ENCODE measurements at regions not wholly inside any gene's neighbourhood (a gene's known extent, or its start where the extent isn't known, plus 50 kb on each side); places are given as distances from the start of the nearest gene placed in this dataset.

GRCh38 chr11:40027720-40028119, 1431.7 kb downstream of the LRRC4C start:
- TF ChIP-seq JUND (IDR thresholded peaks at IDR 0.05) (no peak), YY1 (IDR thresholded peaks at IDR 0.05) (no peak), TAF1 (conservative IDR thresholded peaks at IDR 0.05) (no peak), EGR1 (IDR thresholded peaks at IDR 0.05; ENCODE audit: low read depth in 2 of 2) (no peak), GABPA (IDR thresholded peaks at IDR 0.05 in 1 of 2, conservative IDR thresholded peaks at IDR 0.05 in 1 of 2) (no peak), HNF4A (conservative IDR thresholded peaks at IDR 0.05) (no peak), FOXA1 (IDR thresholded peaks at IDR 0.05) (no peak), RAD21 (IDR thresholded peaks at IDR 0.05) (no peak)
- TF ChIP-seq, protein P1, sequence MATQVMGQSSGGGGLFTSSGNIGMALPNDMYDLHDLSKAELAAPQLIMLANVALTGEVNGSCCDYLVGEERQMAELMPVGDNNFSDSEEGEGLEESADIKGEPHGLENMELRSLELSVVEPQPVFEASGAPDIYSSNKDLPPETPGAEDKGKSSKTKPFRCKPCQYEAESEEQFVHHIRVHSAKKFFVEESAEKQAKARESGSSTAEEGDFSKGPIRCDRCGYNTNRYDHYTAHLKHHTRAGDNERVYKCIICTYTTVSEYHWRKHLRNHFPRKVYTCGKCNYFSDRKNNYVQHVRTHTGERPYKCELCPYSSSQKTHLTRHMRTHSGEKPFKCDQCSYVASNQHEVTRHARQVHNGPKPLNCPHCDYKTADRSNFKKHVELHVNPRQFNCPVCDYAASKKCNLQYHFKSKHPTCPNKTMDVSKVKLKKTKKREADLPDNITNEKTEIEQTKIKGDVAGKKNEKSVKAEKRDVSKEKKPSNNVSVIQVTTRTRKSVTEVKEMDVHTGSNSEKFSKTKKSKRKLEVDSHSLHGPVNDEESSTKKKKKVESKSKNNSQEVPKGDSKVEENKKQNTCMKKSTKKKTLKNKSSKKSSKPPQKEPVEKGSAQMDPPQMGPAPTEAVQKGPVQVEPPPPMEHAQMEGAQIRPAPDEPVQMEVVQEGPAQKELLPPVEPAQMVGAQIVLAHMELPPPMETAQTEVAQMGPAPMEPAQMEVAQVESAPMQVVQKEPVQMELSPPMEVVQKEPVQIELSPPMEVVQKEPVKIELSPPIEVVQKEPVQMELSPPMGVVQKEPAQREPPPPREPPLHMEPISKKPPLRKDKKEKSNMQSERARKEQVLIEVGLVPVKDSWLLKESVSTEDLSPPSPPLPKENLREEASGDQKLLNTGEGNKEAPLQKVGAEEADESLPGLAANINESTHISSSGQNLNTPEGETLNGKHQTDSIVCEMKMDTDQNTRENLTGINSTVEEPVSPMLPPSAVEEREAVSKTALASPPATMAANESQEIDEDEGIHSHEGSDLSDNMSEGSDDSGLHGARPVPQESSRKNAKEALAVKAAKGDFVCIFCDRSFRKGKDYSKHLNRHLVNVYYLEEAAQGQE (IDR thresholded peaks at IDR 0.05) = no peak
- TF ChIP-seq, protein P2, sequence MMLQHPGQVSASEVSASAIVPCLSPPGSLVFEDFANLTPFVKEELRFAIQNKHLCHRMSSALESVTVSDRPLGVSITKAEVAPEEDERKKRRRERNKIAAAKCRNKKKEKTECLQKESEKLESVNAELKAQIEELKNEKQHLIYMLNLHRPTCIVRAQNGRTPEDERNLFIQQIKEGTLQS (IDR thresholded peaks at IDR 0.05) = no peak
- TF ChIP-seq, protein P3, sequence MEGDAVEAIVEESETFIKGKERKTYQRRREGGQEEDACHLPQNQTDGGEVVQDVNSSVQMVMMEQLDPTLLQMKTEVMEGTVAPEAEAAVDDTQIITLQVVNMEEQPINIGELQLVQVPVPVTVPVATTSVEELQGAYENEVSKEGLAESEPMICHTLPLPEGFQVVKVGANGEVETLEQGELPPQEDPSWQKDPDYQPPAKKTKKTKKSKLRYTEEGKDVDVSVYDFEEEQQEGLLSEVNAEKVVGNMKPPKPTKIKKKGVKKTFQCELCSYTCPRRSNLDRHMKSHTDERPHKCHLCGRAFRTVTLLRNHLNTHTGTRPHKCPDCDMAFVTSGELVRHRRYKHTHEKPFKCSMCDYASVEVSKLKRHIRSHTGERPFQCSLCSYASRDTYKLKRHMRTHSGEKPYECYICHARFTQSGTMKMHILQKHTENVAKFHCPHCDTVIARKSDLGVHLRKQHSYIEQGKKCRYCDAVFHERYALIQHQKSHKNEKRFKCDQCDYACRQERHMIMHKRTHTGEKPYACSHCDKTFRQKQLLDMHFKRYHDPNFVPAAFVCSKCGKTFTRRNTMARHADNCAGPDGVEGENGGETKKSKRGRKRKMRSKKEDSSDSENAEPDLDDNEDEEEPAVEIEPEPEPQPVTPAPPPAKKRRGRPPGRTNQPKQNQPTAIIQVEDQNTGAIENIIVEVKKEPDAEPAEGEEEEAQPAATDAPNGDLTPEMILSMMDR (IDR thresholded peaks at IDR 0.05; ENCODE audit: low read depth, low read length, missing input control) = no peak
- no peak overlapping the region for H3K27ac ChIP-seq (ENCODE audit: low read depth in 1 of 2, low read length in 2 of 2)
- WGBS = 86% methylated on average over 5 of the region's 5 CpGs
- H3K9me3 ChIP-seq (ENCODE audit: control insufficient read depth in 4 of 4, low read length in 3 of 4) = no peaks in the 10 kb centered on the region
- H3K27me3 ChIP-seq (ENCODE audit: control insufficient read depth in 4 of 4, insufficient read depth in 4 of 4, low read length in 3 of 4) = no peaks in the 10 kb centered on the region
- DNase-seq (ENCODE audit: low spot score) = no peak
- H3K4me3 ChIP-seq (ENCODE audit: low read depth in 1 of 3, low read length in 3 of 3) = no peak overlapping the region
- no peaks in the 10 kb centered on the region for H3K4me1 ChIP-seq (ENCODE audit: control insufficient read depth in 4 of 4, insufficient read depth in 4 of 4, low read length in 3 of 4)
- no peaks in the 10 kb centered on the region for H3K36me3 ChIP-seq (ENCODE audit: control insufficient read depth in 4 of 4, insufficient read depth in 3 of 4, low read depth in 1 of 4, low read length in 3 of 4)
- no peak overlapping the region for H3K9ac ChIP-seq (ENCODE audit: low read depth in 1 of 2, low read length in 2 of 2)

DNA sequence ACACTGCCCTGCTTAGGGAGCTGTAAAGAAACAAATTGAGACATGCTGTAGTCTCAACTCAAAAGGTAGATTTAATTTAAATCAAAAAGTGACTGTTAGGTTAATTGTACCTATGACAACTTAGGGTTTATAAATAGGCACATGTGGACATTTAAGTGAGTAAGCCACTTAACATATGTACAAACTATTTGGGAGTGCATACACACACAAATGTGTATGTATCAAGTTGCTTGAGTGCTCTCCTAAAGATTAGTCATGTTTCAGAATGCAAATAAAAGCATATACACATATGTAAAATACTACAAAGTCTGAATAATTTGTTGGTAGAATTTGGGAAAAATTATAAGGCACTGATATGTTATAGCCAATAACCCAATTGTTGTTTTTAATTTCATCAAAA, 1435.7 kb downstream of the LRRC4C start:
- no peaks in the 10 kb centered on the region for H3K36me3 ChIP-seq (ENCODE audit: control insufficient read depth in 4 of 4, insufficient read depth in 3 of 4, low read depth in 1 of 4, low read length in 3 of 4)
- DNase-seq (ENCODE audit: low spot score) = no peak
- no peaks in the 10 kb centered on the region for H3K27me3 ChIP-seq (ENCODE audit: control insufficient read depth in 4 of 4, insufficient read depth in 4 of 4, low read length in 3 of 4)

More for the DNA sequence above, 1435.7 kb downstream of the LRRC4C start:
- no peak overlapping the region for H3K27ac ChIP-seq (ENCODE audit: low read depth in 1 of 2, low read length in 2 of 2)
- H3K9me3 ChIP-seq (ENCODE audit: control insufficient read depth in 4 of 4, low read length in 3 of 4) = no peaks in the 10 kb centered on the region
- H3K4me1 ChIP-seq (ENCODE audit: control insufficient read depth in 4 of 4, insufficient read depth in 4 of 4, low read length in 3 of 4) = no peaks in the 10 kb centered on the region
- H3K9ac ChIP-seq (ENCODE audit: low read depth in 1 of 2, low read length in 2 of 2) = no peak overlapping the region
- TF ChIP-seq EGR1 (IDR thresholded peaks at IDR 0.05; ENCODE audit: low read depth in 2 of 2) (no peak), ZBTB33 (IDR thresholded peaks at IDR 0.05) (no peak), YY1 (IDR thresholded peaks at IDR 0.05) (no peak), FOXA2 (IDR thresholded peaks at IDR 0.05) (no peak), NR2F2 (IDR thresholded peaks at IDR 0.05) (no peak), RAD21 (IDR thresholded peaks at IDR 0.05) (no peak), RXRA (IDR thresholded peaks at IDR 0.05) (no peak), FOXA1 (IDR thresholded peaks at IDR 0.05) (no peak), HNF4G (IDR thresholded peaks at IDR 0.05) (no peak), JUND (IDR thresholded peaks at IDR 0.05) (no peak), HNF4A (conservative IDR thresholded peaks at IDR 0.05) (no peak), GABPA (IDR thresholded peaks at IDR 0.05 in 1 of 2, conservative IDR thresholded peaks at IDR 0.05 in 1 of 2) (no peak)
- TF ChIP-seq, protein P3 (IDR thresholded peaks at IDR 0.05; ENCODE audit: low read depth, low read length, missing input control) = no peak
- TF ChIP-seq, protein P2 (IDR thresholded peaks at IDR 0.05) = no peak
- H3K4me3 ChIP-seq (ENCODE audit: low read depth in 1 of 3, low read length in 3 of 3) = no peak overlapping the region

Data from liver (tissue), 8 donors.